Pancreas (tissue), 10 donors: ENCODE measurements at regions not wholly inside any gene's neighbourhood (a gene's known extent, or its start where the extent isn't known, plus 50 kb on each side); places are given as distances from the start of the nearest gene placed in this dataset.
A peak's percentile ranks its signal among the peaks of the same experiment; 100 is the strongest.

ENCODE experiments used
- ATAC-seq, 4 donors: fragments of 200-7000 bp; cut with Tn5 transposase; one replicate each; pipeline versions ENCODE4 v1.8.0 to v1.9.1; 2020; ENCODE audit warnings: mild to moderate bottlenecking in 4 of 4, moderate library complexity in 4 of 4
- DNase-seq, 6 donors: peaks; one replicate each; pipeline ENCODE4 v3.0.0-alpha.2; 2020
- FAIRE-seq: peaks from 2 replicates; lab custom pipeline; 2012; peaks lifted over from hg19 to GRCh38; lab: Jason Lieb, UNC
- H3K27ac ChIP-seq, 4 donors: fragments of 200-600 bp; sonication (generic); 1 replicate in 3 of 4; 2 replicates in 1 of 4; pipeline versions ENCODE4 v1.5.0 to v1.8.0; 2020
- H3K27me3 ChIP-seq, 4 donors: fragments of 200-600 bp; one replicate each; pipeline ENCODE4 v1.8.0; 2021
- H3K36me3 ChIP-seq, 3 donors: fragments of 200-600 bp; sonication (generic) in 1 of 3; one replicate each; pipeline versions ENCODE4 v1.5.0 to v1.8.0; 2020 to 2021
- H3K4me1 ChIP-seq, 3 donors: fragments of 200-600 bp; one replicate each; pipeline ENCODE4 v1.8.0; 2021
- H3K4me3 ChIP-seq, 4 donors: fragments of 200-600 bp; sonication (generic) in 2 of 4; one replicate each; pipeline versions ENCODE4 v1.5.0 to v1.8.0; 2020 to 2021
- H3K9me3 ChIP-seq, 4 donors: fragments of 200-600 bp; one replicate each; pipeline ENCODE4 v1.8.0; 2021
- WGBS, 2 donors: extraction: QIAGEN DNeasy Blood & Tissue Kit; methylation state at CpG; one replicate each; pipeline ENCODE4 v1.1.7; 2013; 5-methylcytosine and 5-hydroxymethylcytosine counted together
- intact Hi-C, 3 donors: fragments of 100-400 bp; cut with DNase I; formaldehyde crosslinking; loops; one replicate each; pipeline versions ENCODE4 v1.11.1 to v1.14.2; 2022
- TF ChIP-seq, protein P1 (sequence below), 4 donors: fragments of 200-600 bp; sonication (generic) in 3 of 4; IDR thresholded peaks; one replicate each; pipeline versions ENCODE4 v1.5.0 to v1.8.0; 2021; ENCODE audit warnings: antibody characterized with exemption in 4 of 4
- donor health status: healthy with polysubstance abuse.
- donor health status: DM: no; HTN: no; CAD: no; lungs with moderate emphysema.
- donor health status: DM: no; HTN: no; CAD: no.
- donor health status: control.
- donor health status: control.
- donor health status: Bipolar disorder and iron deficiency.
- donor health status: DM: yes; HTN: yes; CAD: no.
- donor health status: DM: no; HTN: no; CAD: no.
- donor health status: DM: no; HTN: no; CAD: no.
- donor health status: DM: yes; HTN: yes; CAD: no.

DNA sequence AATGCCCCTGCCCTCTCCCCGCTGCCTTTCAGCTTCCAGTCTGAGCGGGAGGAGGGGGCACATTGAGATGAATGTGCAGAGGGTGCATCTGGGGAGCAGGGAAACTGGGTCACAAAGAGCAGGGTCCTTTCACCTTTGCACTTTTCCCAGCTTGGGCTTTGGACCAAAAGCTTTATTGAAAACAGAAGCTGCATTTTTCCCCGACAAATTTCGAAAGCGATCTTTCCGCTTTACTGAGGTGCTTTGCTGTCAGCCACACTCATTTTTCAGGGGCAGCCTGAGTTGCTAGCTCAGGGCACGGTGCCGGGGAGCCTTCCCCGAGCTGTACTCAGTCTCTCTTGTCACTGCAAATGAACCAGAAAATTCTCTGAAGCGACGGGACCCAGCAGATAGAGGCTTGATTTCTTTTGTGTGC is 283.7 kb upstream of the SOX4 start:
- TF ChIP-seq, protein P1, sequence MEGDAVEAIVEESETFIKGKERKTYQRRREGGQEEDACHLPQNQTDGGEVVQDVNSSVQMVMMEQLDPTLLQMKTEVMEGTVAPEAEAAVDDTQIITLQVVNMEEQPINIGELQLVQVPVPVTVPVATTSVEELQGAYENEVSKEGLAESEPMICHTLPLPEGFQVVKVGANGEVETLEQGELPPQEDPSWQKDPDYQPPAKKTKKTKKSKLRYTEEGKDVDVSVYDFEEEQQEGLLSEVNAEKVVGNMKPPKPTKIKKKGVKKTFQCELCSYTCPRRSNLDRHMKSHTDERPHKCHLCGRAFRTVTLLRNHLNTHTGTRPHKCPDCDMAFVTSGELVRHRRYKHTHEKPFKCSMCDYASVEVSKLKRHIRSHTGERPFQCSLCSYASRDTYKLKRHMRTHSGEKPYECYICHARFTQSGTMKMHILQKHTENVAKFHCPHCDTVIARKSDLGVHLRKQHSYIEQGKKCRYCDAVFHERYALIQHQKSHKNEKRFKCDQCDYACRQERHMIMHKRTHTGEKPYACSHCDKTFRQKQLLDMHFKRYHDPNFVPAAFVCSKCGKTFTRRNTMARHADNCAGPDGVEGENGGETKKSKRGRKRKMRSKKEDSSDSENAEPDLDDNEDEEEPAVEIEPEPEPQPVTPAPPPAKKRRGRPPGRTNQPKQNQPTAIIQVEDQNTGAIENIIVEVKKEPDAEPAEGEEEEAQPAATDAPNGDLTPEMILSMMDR (IDR thresholded peaks at IDR 0.05) = no peak
- no peaks in the 10 kb centered on the region for H3K9me3 ChIP-seq
- H3K4me1 ChIP-seq = no peaks in the 10 kb centered on the region
- DNase-seq (no peak), ATAC-seq (no peak), FAIRE-seq (no peak)
- no peak overlapping the region for H3K4me3 ChIP-seq
- no peak overlapping the region for H3K27ac ChIP-seq
- 31 to 33% methylated on average over 11 of the region's 11 CpGs for WGBS, 2 donors
- intact Hi-C loops = no loop called here
- H3K36me3 ChIP-seq = no peaks in the 10 kb centered on the region
- H3K27me3 ChIP-seq = no peaks in the 10 kb centered on the region

DNA sequence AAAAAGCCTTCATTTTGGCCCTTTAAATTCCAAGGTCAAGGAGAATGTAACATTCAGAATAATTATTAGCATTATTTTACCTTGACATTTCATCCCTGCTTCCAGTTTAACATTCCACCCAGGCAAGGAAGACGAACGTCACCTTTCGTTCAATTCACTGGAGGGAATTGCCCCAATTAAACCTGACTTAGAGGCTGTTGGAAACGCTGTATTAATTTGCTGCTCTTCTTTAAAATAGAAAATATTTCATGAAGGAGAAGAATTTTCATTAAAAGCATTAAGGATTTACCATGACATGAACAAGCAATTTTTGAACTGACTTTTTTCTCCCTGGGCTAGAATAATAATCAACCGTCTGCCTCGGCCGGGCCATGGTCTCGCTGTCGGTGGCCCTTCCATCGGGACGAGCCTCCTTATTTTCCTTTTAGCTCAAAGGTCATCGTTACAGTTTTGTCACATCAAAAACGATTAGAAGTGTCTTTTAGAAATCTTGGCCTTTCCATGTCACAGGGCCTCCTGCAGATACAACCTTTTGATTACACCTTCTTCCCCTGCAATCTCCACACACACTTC is 282.9 kb upstream of the SOX4 start:
- no peaks in the 10 kb centered on the region for H3K9me3 ChIP-seq
- WGBS, 2 donors = 84 to 92% methylated on average over 13 of the region's 13 CpGs
- H3K36me3 ChIP-seq = no peaks in the 10 kb centered on the region
- H3K27ac ChIP-seq = no peak overlapping the region
- no peaks in the 10 kb centered on the region for H3K27me3 ChIP-seq
- FAIRE-seq (no peak), ATAC-seq (no peak), DNase-seq (no peak)
- no peak overlapping the region for H3K4me3 ChIP-seq
- TF ChIP-seq, protein P1 (IDR thresholded peaks at IDR 0.05) = no peak
- H3K4me1 ChIP-seq = no peaks in the 10 kb centered on the region
- intact Hi-C loops = no loop called here

DNA sequence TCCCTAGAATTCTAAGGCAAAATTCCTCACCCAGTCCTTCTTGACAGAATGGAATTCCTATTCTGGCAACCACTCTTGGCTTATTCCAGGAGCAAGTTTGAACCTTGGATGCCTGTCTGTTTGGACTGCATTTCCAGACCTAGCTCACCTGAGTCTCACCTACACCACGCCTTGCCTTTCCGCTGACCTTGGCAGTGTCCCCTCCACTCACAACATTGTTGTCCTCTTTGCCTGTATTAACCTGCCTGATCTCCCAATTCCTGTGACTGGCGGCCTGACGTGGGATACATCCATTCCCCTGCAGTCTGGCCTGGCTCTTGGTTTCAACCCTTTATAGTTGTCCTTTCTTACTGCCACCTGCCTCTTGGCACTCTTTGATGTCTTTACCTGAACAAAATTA is 281.4 kb upstream of the SOX4 start:
- intact Hi-C loops = no loop called here
- no peak overlapping the region for H3K27ac ChIP-seq
- DNase-seq (no peak), FAIRE-seq (no peak), ATAC-seq (no peak)
- no peak overlapping the region for H3K4me3 ChIP-seq
- no peaks in the 10 kb centered on the region for H3K36me3 ChIP-seq
- no peaks in the 10 kb centered on the region for H3K27me3 ChIP-seq
- no peaks in the 10 kb centered on the region for H3K4me1 ChIP-seq
- WGBS, 2 donors = 92 to 97% methylated on average over 4 of the region's 4 CpGs
- TF ChIP-seq, protein P1 (IDR thresholded peaks at IDR 0.05) = no peak
- no peaks in the 10 kb centered on the region for H3K9me3 ChIP-seq

DNA sequence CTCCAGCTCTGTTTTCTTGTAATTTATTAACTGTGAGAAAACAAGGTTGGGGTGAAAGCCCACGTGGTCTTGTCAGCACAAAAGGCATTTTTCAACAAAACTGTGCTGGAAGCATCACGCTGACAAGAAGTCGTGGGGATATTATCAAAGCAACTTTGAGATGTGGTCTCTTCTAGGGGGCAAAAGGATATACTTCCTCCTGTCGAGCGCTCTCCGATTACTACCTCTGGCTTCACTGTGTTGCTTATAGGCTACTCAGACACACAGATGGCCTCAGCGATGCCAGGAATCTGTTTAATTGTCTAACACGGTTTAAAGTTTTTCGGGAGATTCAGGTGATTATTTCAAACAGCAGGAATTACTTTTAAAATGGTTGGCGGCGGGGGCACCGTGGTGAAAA is 275.9 kb upstream of the SOX4 start:
- FAIRE-seq = no peak
- no peaks in the 10 kb centered on the region for H3K9me3 ChIP-seq
- no peaks in the 10 kb centered on the region for H3K27me3 ChIP-seq
- H3K4me3 ChIP-seq = no peak overlapping the region
- H3K27ac ChIP-seq = no peak overlapping the region
- no peak for DNase-seq
- TF ChIP-seq, protein P1 (IDR thresholded peaks at IDR 0.05) = no peak
- 26 to 27% methylated on average over 12 of the region's 12 CpGs for WGBS, 2 donors
- H3K4me1 ChIP-seq = no peaks in the 10 kb centered on the region
- peak in 1 of 4 donors; percentile 26 for ATAC-seq
- H3K36me3 ChIP-seq = no peaks in the 10 kb centered on the region
- intact Hi-C loops = no loop called here

DNA sequence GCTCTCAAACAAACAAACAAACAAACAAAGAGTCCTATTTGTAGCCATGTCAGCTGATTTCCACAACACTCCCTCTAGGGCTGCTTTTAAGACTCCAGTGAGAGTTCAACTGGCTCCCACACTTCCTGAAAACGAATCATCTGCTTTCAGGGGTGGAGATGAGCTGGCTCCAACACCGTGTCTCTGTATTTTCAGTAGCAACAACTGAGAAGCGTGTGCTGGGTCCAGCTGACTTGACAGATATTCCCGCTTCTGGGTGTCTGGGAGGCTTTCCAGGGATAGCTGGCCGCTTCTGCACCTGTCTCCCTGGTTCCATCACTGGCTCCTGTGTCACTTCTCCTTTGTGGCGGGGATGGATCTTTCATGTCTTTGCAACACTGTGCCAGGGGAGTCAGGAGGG is 272.5 kb upstream of the SOX4 start:
- Histone ChIP-seq H3K9me3 (no peaks in the 10 kb centered on the region), H3K36me3 (no peaks in the 10 kb centered on the region), H3K4me1 (no peaks in the 10 kb centered on the region), H3K27ac (no peak overlapping the region), H3K4me3 (no peak overlapping the region), H3K27me3 (no peaks in the 10 kb centered on the region)
- intact Hi-C loops = no loop called here
- no peak for DNase-seq
- TF ChIP-seq, protein P1 (IDR thresholded peaks at IDR 0.05) = no peak
- no peak for ATAC-seq
- FAIRE-seq = no peak
- WGBS, 2 donors = 80 to 81% methylated on average over 6 of the region's 6 CpGs
